Medulla oblongata (tissue), 1 donor: ENCODE measurements at regions not wholly inside any gene's neighbourhood (a gene's known extent, or its start where the extent isn't known, plus 50 kb on each side); places are given as distances from the start of the nearest gene placed in this dataset.

Experiments
- DNase-seq: peaks from one replicate; pipeline ENCODE4 v3.0.0-alpha.2; 2015; ENCODE audit errors: extremely low spot score

DNA sequence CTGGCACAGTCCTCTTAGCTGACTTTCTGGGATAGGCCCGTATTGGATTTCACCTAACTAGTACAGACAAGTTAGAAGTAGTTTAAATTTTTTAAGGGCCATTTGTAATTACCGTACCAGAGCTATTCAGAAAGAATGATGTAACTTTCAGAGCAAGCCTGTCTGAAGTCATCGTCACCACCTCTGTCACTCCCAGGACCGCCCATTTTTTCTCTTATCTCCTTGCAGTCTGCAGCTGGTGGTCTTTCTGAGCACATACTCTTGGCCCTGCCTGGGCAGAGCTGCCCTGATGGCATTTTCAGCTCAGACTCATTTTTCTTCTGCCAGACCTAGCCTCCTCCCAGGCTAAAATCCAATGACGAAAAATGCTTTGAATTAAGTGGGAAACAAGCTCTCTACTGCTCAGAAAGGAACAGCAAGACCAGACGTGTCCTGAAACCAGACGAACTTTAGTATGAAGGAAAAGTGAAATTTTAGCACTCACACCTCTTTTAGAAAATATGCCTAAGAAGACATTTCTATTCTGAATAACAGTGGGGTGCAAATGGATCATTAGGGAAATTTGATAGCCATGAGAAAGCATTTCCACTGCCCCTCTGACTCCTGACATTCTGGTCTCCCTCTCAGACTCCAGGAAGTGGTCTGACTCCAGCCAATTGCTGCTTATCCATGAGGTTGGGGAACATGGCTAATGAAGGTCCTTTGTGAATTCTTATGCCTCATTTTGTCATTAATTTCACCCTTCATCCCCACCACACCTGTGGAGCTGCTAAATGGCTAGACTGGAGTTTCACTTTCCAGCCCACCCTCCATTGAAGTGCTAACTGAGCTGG lies 162.4 kb upstream of the GYPA start:
- no peak for DNase-seq

DNA sequence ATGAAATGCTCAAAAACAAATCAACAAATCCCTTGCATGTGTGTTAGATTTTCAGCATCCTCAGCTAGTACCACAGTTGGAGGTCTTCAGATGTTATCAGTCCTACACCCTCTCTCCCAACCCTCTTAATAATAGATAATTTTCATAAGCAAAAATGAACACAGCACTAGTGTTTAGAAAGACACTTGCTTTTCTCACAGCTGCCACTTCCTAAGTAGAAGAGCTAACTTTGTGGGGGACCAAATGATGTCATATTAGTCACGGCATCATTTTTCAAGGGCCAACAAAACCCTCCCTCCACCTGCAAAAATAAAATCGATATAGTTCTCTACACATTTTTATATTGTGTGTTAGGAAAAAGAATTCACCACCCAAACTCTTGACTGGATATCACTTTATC lies 163.5 kb upstream of the GYPA start:
- no peak for DNase-seq

GRCh38 chr4:144310535-144310934 lies 170.0 kb upstream of the GYPA start:
- DNase-seq: no peak

DNA sequence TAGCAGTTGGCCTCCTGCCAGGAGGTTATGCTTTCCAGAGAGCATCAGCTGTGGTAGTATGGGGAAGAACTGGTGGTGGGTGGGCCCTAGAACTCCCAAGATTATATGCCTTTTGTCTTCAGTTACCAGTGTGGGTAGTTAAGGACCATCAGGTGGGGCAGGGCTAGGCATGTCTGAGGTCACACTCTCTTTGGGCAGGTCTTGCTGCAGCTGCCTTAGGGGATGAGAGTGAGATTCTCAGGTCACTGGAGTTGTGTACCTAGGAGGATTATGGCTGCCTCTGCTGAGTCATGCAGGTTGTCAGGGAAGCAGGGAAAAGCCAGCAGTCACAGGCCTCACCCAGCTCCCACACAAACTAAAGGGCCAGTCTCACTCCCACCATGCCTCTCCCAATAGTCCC lies 172.9 kb upstream of the GYPA start:
- no peak for DNase-seq

- no peak for DNase-seq
Measured at GRCh38 chr4:144316869-144317268, 176.4 kb upstream of the GYPA start.

DNA sequence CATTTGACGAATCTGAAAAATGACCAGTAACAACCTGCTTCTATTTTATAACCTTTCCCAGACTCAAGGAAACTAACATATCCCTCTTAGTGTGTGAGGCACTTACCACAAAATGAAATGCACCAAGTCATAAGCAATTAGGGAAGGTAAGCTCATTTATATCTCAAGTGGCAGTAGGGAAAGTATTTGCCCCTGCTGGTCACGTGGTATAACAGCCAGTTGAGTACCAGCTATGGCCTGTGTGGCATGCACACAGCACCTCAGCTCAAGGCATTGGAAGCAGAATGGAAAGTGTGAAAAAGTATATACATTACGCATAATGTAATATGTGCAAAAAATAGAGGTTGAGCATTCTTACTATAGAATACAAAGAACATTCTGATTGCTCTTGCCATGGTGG lies 178.3 kb upstream of the GYPA start:
- no peak for DNase-seq

- DNase-seq: no peak
Measured at GRCh38 chr4:144336633-144337032, 196.1 kb upstream of the GYPA start.

DNA sequence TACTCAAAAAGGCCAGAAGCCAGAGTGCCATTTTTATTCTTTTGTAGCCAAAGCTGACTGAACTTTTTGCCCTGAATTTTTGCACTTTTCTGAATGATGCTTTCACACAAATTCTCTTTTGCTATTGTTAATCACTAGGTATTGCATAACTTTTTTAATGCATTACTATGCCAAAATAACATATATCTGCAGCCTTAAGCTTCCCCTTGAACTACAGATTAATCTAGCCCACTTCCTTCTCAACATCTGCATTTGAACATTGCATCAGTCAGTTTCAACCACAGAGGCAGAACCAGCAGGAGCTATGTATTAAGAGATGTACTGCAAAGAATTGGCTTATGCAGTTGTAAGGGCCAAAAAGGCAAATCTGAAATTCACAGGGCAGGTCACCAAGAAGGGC lies 197.6 kb upstream of the GYPA start:
- no peak for DNase-seq

GRCh38 chr4:144338834-144339233 lies 198.3 kb upstream of the GYPA start:
- DNase-seq: no peak

- DNase-seq: no peak
Measured at GRCh38 chr4:144340931-144341330, 200.4 kb upstream of the GYPA start.

DNA sequence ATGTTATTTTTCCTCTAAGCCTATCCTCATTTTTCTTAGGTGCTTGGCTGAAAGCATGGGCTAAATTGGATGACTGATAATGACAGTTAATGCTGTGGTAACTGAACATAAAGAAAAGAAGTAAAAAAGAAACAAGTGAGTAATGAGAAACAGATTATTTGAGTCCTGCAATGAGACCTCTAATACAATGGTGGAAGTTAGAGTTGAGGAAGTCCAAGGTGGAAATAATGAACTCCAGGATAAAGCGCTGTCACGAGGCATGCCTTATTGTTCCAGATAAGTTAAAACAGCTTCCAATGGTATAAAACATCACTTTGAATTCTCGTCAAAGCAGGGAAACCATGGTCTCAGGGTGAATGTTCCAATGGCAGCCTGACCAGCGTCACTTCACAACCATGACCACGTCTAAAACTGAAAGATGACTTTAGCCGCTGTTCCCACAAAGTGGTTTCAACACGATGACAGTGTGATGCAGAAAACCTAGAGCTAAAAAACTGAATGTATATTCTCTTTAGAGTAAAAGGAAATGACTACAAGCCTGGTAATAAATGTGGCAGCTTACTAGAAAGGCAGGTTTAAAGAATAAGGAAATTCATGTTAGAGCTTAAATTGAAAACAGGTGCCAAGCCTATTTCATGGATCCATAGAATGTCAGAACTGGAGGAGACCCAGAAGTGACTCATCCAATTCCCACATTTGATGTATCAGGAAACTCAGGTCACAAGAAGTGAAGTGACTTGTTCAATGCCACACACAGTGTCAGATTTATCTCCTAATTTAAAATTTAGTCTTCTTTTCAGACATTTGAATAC lies 202.6 kb upstream of the GYPA start:
- DNase-seq: no peak

- DNase-seq: peak; percentile 64
Measured at GRCh38 chr4:144347121-144347520, 206.6 kb upstream of the GYPA start.

GRCh38 chr4:144350706-144351105 lies 210.2 kb upstream of the GYPA start:
- DNase-seq: no peak

DNA sequence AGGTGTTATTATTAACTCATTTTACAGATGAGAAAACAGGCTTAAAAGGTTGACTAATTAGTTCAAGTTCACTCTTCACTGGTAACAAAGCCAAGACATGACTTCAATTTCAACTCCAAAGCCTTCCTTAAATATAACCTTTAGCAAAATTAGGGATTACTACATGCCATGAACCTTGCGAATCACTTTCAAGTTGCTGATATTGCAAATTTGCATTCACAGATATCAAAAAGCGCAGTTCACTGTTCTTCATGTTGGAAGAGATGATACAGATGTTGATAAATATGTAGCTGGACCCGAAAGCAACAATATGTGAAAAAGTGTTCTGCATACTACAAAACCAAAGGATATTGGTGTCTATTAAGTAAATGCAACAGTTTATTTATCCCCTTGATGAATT lies 210.8 kb upstream of the GYPA start:
- no peak for DNase-seq

- DNase-seq: no peak
Measured at GRCh38 chr4:144353292-144353691, 212.8 kb upstream of the GYPA start.

DNA sequence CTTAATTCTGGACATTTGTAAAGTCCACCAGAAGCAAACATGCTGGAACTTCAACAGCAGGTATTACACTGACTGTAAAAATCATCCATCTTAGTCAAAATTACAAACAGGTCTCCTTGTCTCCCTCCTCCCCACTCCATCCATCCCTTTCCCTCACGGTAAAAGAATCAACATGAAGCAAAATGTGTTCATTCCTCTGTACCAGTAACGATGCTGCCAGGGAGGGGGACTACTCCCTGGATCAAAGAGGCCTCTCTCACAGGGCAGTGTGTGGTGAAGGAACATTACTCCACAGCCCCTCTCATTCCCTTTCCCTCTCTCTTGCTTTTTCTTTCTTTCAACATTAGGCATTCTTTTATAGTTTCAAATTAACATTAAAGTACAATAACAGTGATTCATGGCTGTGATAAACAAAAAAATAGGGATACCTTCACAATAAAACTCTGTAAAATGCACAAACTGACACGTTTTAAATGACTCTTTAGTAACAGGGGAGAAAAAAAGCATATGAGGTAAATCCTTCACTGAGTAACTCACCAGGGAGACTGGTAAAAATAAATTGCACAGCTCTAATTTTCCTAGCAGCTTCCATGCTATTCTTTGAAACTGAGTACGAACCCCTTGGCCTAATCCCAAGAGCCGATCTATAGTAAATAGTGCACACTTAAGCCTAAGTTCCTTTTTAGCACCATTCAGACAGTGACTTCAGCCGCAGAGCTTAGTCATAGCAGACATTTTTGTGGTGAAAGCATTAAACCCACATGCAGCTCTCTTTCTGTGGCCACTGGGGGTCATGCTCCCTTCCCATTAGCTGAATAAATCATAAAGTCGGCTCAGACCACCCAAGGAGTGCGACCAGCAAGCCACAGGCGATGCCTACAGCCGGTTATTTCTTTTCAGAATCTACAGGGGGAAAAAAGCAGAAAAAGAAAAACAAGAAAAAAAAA lies 215.6 kb upstream of the GYPA start:
- no peak for DNase-seq

- no peak for DNase-seq
Measured at GRCh38 chr4:144356941-144357381, 216.4 kb upstream of the GYPA start.

- no peak for DNase-seq
Measured at GRCh38 chr4:144357975-144358374, 217.5 kb upstream of the GYPA start.

- no peak for DNase-seq
Measured at GRCh38 chr4:144360146-144360793, 219.8 kb upstream of the GYPA start.

- DNase-seq: no peak
Measured at GRCh38 chr4:144362366-144362765, 221.8 kb upstream of the GYPA start.

- DNase-seq: no peak
Measured at GRCh38 chr4:144363890-144364289, 223.4 kb upstream of the GYPA start.
